HepG2 (cell line): ENCODE measurements at regions not wholly inside any gene's neighbourhood (a gene's known extent, or its start where the extent isn't known, plus 50 kb on each side); places are given as distances from the start of the nearest gene placed in this dataset.

Source experiments
- ATAC-seq: fragments of 200-7000 bp; cut with Tn5 transposase; 3 replicates; pipeline ENCODE4 v1.9.1; 2020; ENCODE audit warnings: mild to moderate bottlenecking, moderate library complexity
- BruUV-seq: library from RNA; stranded (reverse); fragments of 400-500 nt; replicated peaks from 2 replicates; lab custom pipeline; 2021; lab: Mats Ljungman, UMichigan
- CTCF ChIA-PET: fragments of 300-600 bp; formaldehyde crosslinking; extraction: SDS; loops from one replicate; lab custom pipeline; 2021; ENCODE audit warnings: low total read pairs, inconsistent platforms, low intra/inter-chr PET ratio; lab: Yijun Ruan, JAX
- POLR2A ChIA-PET: fragments of 350-600 bp; sonication (Branson Sonifier 250); formaldehyde crosslinking; loops from one replicate; lab custom pipeline; 2020; ENCODE audit warnings: antibody characterized with exemption, inconsistent platforms; lab: Yijun Ruan, JAX
- DNase-seq: peaks from one replicate; pipeline ENCODE4 v3.0.0-alpha.2; 2015; ENCODE audit warnings: low spot score
- FAIRE-seq: peaks from 3 replicates; lab custom pipeline; 2011; peaks lifted over from hg19 to GRCh38; lab: Jason Lieb, UNC
- H2AFZ ChIP-seq: one replicate; pipeline ENCODE4 v1.6.1; 2011; ENCODE audit warnings: low read length, inconsistent platforms
- H3K27ac ChIP-seq: fragments of 300-600 bp; 3 replicates; pipeline ENCODE4 v1.8.0; 2011; ENCODE audit warnings: mixed run types, mild to moderate bottlenecking, mixed read lengths, low read length, inconsistent platforms; ENCODE audit not compliant: insufficient read depth; ENCODE audit errors: extremely low read length
- H3K27me3 ChIP-seq, 2 experiments: fragments of 200-600 bp in 1 of 2; 2 replicates in 1 of 2; 3 replicates in 1 of 2; pipeline versions ENCODE4 v1.6.0 to v1.8.0; 2011; ENCODE audit warnings: low read length in 2 of 2, mild to moderate bottlenecking in 2 of 2, moderate library complexity in 2 of 2, inconsistent platforms in 1 of 2; ENCODE audit not compliant: insufficient read depth in 2 of 2, control insufficient read depth in 1 of 2
- H3K36me3 ChIP-seq, 2 experiments: fragments of 200-600 bp in 1 of 2; replicated peaks in 1 of 2; 2 replicates in 1 of 2; 3 replicates in 1 of 2; pipeline versions ENCODE4 v1.5.1 to v1.8.0; 2011; ENCODE audit warnings: low read length in 2 of 2, inconsistent platforms in 1 of 2; ENCODE audit not compliant: insufficient read depth in 2 of 2, control insufficient read depth in 1 of 2
- H3K4me1 ChIP-seq: 2 replicates; pipeline ENCODE4 v1.5.1; 2012; ENCODE audit warnings: low read length, inconsistent platforms; ENCODE audit not compliant: insufficient read depth
- H3K4me2 ChIP-seq: 2 replicates; pipeline ENCODE4 v1.6.0; 2011; ENCODE audit warnings: low read depth, low read length, inconsistent platforms
- H3K4me3 ChIP-seq, 3 experiments: fragments of 200-600 bp in 1 of 3; sonication (generic), shearing (Covaris generic) in 1 of 3; replicated peaks in 1 of 3; 2 replicates each; pipeline ENCODE4 v1.5.1; 2011 to 2016; ENCODE audit warnings: low read length in 3 of 3, inconsistent platforms in 2 of 3, low read depth in 2 of 3, mild to moderate bottlenecking in 2 of 3, control low read depth in 1 of 3, mixed read lengths in 1 of 3; ENCODE audit not compliant: insufficient read depth in 1 of 3
- H3K79me2 ChIP-seq: one replicate; pipeline ENCODE4 v1.6.1; 2011; ENCODE audit warnings: low read length, inconsistent platforms; ENCODE audit not compliant: insufficient read depth
- H3K9ac ChIP-seq: 2 replicates; pipeline ENCODE4 v1.6.0; 2011; ENCODE audit warnings: mild to moderate bottlenecking, low read depth, low read length, inconsistent platforms; ENCODE audit not compliant: insufficient read depth
- H3K9me3 ChIP-seq: 2 replicates; pipeline ENCODE4 v1.5.1; 2012; ENCODE audit warnings: mild to moderate bottlenecking, low read length
- H4K20me1 ChIP-seq: 2 replicates; pipeline ENCODE4 v1.6.0; 2011; ENCODE audit warnings: inconsistent platforms, mild to moderate bottlenecking, low read length, moderate library complexity; ENCODE audit not compliant: insufficient read depth
- MAZ ChIP-seq, 2 experiments: sonication (generic) in 1 of 2; formaldehyde crosslinking in 1 of 2; IDR thresholded peaks; 2 replicates each; pipeline versions ENCODE4 v1.5.0 to v1.6.1; 2012 to 2020; ENCODE audit warnings: low read depth in 2 of 2, mild to moderate bottlenecking in 2 of 2, borderline replicate concordance in 1 of 2, improper control_type of control experiment in 1 of 2, low read length in 1 of 2, missing genetic modification reagents in 1 of 2, moderate library complexity in 1 of 2
- MEIS2 ChIP-seq: sonication (generic); formaldehyde crosslinking; IDR thresholded peaks from 2 replicates; pipeline ENCODE4 v1.9.0; 2021; ENCODE audit warnings: mild to moderate bottlenecking, missing genetic modification reagents
- ZBTB33 ChIP-seq: sonication (generic); formaldehyde crosslinking; IDR thresholded peaks from 2 replicates; pipeline ENCODE4 v1.4.0; 2020; ENCODE audit warnings: missing genetic modification reagents
- ZNF3 ChIP-seq: IDR thresholded peaks from 2 replicates; pipeline ENCODE4 v1.7.0; 2017; ENCODE audit warnings: inconsistent platforms
- ZNF484 ChIP-seq: sonication (generic); formaldehyde crosslinking; IDR thresholded peaks from 2 replicates; pipeline ENCODE4 v1.5.1; 2020; ENCODE audit warnings: mild to moderate bottlenecking, low read depth, missing genetic modification reagents, borderline replicate concordance
- ZNF891 ChIP-seq: sonication (generic); formaldehyde crosslinking; IDR thresholded peaks from 2 replicates; pipeline ENCODE4 v1.5.0; 2020; ENCODE audit warnings: mild to moderate bottlenecking, missing genetic modification reagents
- WGBS: methylation state at CpG from one replicate; pipeline ENCODE4 v1.1.6; 2017; ENCODE audit warnings: low lambda C conversion rate; 5-methylcytosine and 5-hydroxymethylcytosine counted together
- in situ Hi-C: cut with HindIII; loops from 2 replicates; pipeline ENCODE4 v1.10.0; 2017; ENCODE audit warnings: low pct_unique_long_range_greater_than_20kb; ENCODE audit not compliant: extremely low pct_ligation_motif_present
- intact Hi-C: fragments of 100-400 bp; cut with micrococcal nuclease; formaldehyde crosslinking; loops from one replicate; pipeline ENCODE4 v1.10.0; 2022; ENCODE audit not compliant: unreplicated experiment

- no peak overlapping the region for H3K4me2 ChIP-seq
- no peak overlapping the region for H2AFZ ChIP-seq
- no peak for FAIRE-seq
- peaks cover 0 to 5% of the 10 kb centered on the region in 2 experiments; a peak in 1 of 5 replicates for H3K27me3 ChIP-seq
- ChIA-PET CTCF (no interaction called here), POLR2A (no interaction called here)
- no peak for ATAC-seq
- in situ Hi-C loops, result no loop called here
- 52% methylated on average over 18 of the region's 18 CpGs for WGBS
- no peak overlapping the region for H3K9ac ChIP-seq
- DNase-seq, result no peak
- no peak overlapping the region for H3K4me3 ChIP-seq
- no peaks in the 10 kb centered on the region for H3K4me1 ChIP-seq
- intact Hi-C loops, result no loop called here
- no peaks in the 10 kb centered on the region for H3K79me2 ChIP-seq
- BruUV-seq, result no TSS peak
- H3K36me3 ChIP-seq, result no peaks in the 10 kb centered on the region
- H4K20me1 ChIP-seq, result no peaks in the 10 kb centered on the region
- H3K9me3 ChIP-seq, result no peaks in the 10 kb centered on the region
- no peak overlapping the region for H3K27ac ChIP-seq
- TF ChIP-seq ZNF3 (CRISPR knock-in tag), result no peak
Observed at GRCh38 chr13:30124131-30124768, 183.1 kb downstream of the KATNAL1 start.

- Histone ChIP-seq H3K4me3 (no peak overlapping the region), H3K27ac (no peak overlapping the region), H3K27me3 (peaks cover 0 to 5% of the 10 kb centered on the region in 2 experiments; a peak in 1 of 5 replicates), H3K9ac (no peak overlapping the region), H3K79me2 (no peaks in the 10 kb centered on the region), H3K36me3 (no peaks in the 10 kb centered on the region), H3K9me3 (no peaks in the 10 kb centered on the region), H3K4me2 (no peak overlapping the region), H3K4me1 (no peaks in the 10 kb centered on the region), H4K20me1 (no peaks in the 10 kb centered on the region), H2AFZ (no peak overlapping the region)
- intact Hi-C loops, result no loop called here
- POLR2A ChIA-PET, result no interaction called here
- in situ Hi-C loops, result no loop called here
- no peak for FAIRE-seq
- TF ChIP-seq MAZ (IDR thresholded peaks at IDR 0.05; ENCODE audit: borderline replicate concordance, low read depth, low read length), result no peak
- no peak for TF ChIP-seq MAZ (CRISPR knock-in tag; IDR thresholded peaks at IDR 0.05; ENCODE audit: low read depth)
- TF ChIP-seq ZBTB33 (CRISPR knock-in tag), result no peak
- TF ChIP-seq ZNF484 (CRISPR knock-in tag), result no peak
- TF ChIP-seq ZNF891 (CRISPR knock-in tag), result no peak
- TF ChIP-seq MEIS2, result no peak
- no peak for ATAC-seq
- WGBS, result 88% methylated on average over 6 of the region's 8 CpGs
- BruUV-seq, result no TSS peak
- no peak for DNase-seq
- CTCF ChIA-PET, result no interaction called here
Observed at GRCh38 chr13:30123575-30123974, 183.8 kb downstream of the KATNAL1 start.
